ENCODE measurements at regions not wholly inside any gene's neighbourhood (a gene's known extent, or its start where the extent isn't known, plus 50 kb on each side); places are given as distances from the start of the nearest gene placed in this dataset.

- no peak for TF ChIP-seq CTCF (conservative IDR thresholded peaks at IDR 0.05; ENCODE audit: low read depth in 2 of 2)
- TF ChIP-seq EZH2phosphoT487 (IDR thresholded peaks at IDR 0.05; ENCODE audit: unreplicated experiment) = no peak
These were observed 200.9 kb upstream of the SOX9 start for GRCh38 chr17:71919896-71920295.

Measured in GM23338 (cell line).